Suprapubic skin (tissue), 4 donors: ENCODE measurements at regions not wholly inside any gene's neighbourhood (a gene's known extent, or its start where the extent isn't known, plus 50 kb on each side); places are given as distances from the start of the nearest gene placed in this dataset.

Source experiments
- DNase-seq, 2 donors: peaks; one replicate each; pipeline ENCODE4 v3.0.0-alpha.2; 2019; ENCODE audit warnings: low spot score in 2 of 2
- H3K27ac ChIP-seq: fragments of 200-600 bp; sonication (generic); one replicate; pipeline ENCODE4 v1.5.1; 2019
- H3K27me3 ChIP-seq: fragments of 200-600 bp; sonication (generic); one replicate; pipeline ENCODE4 v1.5.1; 2019
- H3K36me3 ChIP-seq: fragments of 200-600 bp; sonication (generic); one replicate; pipeline ENCODE4 v1.5.1; 2019
- H3K4me1 ChIP-seq: fragments of 200-600 bp; sonication (generic); one replicate; pipeline ENCODE4 v1.5.1; 2019
- H3K4me3 ChIP-seq: fragments of 200-600 bp; sonication (generic); one replicate; pipeline ENCODE4 v1.5.1; 2019; ENCODE audit warnings: mild to moderate bottlenecking
- H3K9me3 ChIP-seq: fragments of 200-600 bp; sonication (generic); one replicate; pipeline ENCODE4 v1.5.1; 2019
- CTCF ChIP-seq, 2 donors: fragments of 200-600 bp in 1 of 2; fragments of 450-650 bp in 1 of 2; sonication (generic) in 1 of 2; IDR thresholded peaks; one replicate each; pipeline ENCODE4 v1.5.1; 2016 to 2019; ENCODE audit warnings: antibody characterized with exemption in 2 of 2, mild to moderate bottlenecking in 1 of 2, moderate library complexity in 1 of 2
- EP300 ChIP-seq: sonication (generic); formaldehyde crosslinking; IDR thresholded peaks from one replicate; pipeline ENCODE4 v1.6.1; 2017; ENCODE audit warnings: antibody characterized with exemption
- POLR2A ChIP-seq, 2 donors: fragments of 450-650 bp; IDR thresholded peaks; one replicate each; pipeline ENCODE4 v1.6.1; 2017; ENCODE audit warnings: antibody characterized with exemption in 2 of 2, mild to moderate bottlenecking in 2 of 2, moderate library complexity in 2 of 2
- POLR2AphosphoS5 ChIP-seq, 3 donors: sonication (generic); formaldehyde crosslinking; IDR thresholded peaks; one replicate each; pipeline ENCODE4 v1.6.1; 2017; ENCODE audit warnings: antibody characterized with exemption in 3 of 3
- WGBS: methylation state at CpG from one replicate; pipeline ENCODE4 v1.1.5; 2018; 5-methylcytosine and 5-hydroxymethylcytosine counted together

GRCh38 chrX:39507617-39508299 lies 590.0 kb downstream of the BCOR start:
- Histone ChIP-seq H3K4me1 (no peaks in the 10 kb centered on the region), H3K27me3 (no peaks in the 10 kb centered on the region), H3K27ac (no peak overlapping the region), H3K4me3 (no peak overlapping the region), H3K9me3 (no peaks in the 10 kb centered on the region), H3K36me3 (no peaks in the 10 kb centered on the region)
- TF ChIP-seq POLR2AphosphoS5 (IDR thresholded peaks at IDR 0.05) (no peak), POLR2A (IDR thresholded peaks at IDR 0.05) (no peak), EP300 (no peak), CTCF (IDR thresholded peaks at IDR 0.05) (no peak)
- no peak for DNase-seq
- 89% methylated on average over 4 of the region's 4 CpGs for WGBS

- H3K4me3 ChIP-seq: no peak overlapping the region
- H3K4me1 ChIP-seq: no peaks in the 10 kb centered on the region
- H3K9me3 ChIP-seq: no peaks in the 10 kb centered on the region
- no peaks in the 10 kb centered on the region for H3K36me3 ChIP-seq
- 81% methylated on average over 4 of the region's 4 CpGs for WGBS
- no peaks in the 10 kb centered on the region for H3K27me3 ChIP-seq
- H3K27ac ChIP-seq: no peak overlapping the region
- no peak for TF ChIP-seq EP300
- no peak for DNase-seq
Observed at GRCh38 chrX:39508300-39508692, 589.5 kb downstream of the BCOR start.

GRCh38 chrX:39509157-39509556 lies 588.6 kb downstream of the BCOR start:
- no peaks in the 10 kb centered on the region for H3K4me1 ChIP-seq
- TF ChIP-seq POLR2A (IDR thresholded peaks at IDR 0.05) (no peak), CTCF (IDR thresholded peaks at IDR 0.05) (no peak), EP300 (no peak), POLR2AphosphoS5 (IDR thresholded peaks at IDR 0.05) (no peak)
- WGBS: 100% methylated on average over 1 of the region's 1 CpG
- no peak overlapping the region for H3K4me3 ChIP-seq
- no peak for DNase-seq
- H3K9me3 ChIP-seq: no peaks in the 10 kb centered on the region
- no peak overlapping the region for H3K27ac ChIP-seq
- H3K36me3 ChIP-seq: no peaks in the 10 kb centered on the region
- no peaks in the 10 kb centered on the region for H3K27me3 ChIP-seq

- 75% methylated on average over 5 of the region's 5 CpGs for WGBS
- Histone ChIP-seq H3K4me1 (peaks cover 5% of the 10 kb centered on the region), H3K9me3 (no peaks in the 10 kb centered on the region), H3K27me3 (no peaks in the 10 kb centered on the region), H3K4me3 (no peak overlapping the region), H3K36me3 (no peaks in the 10 kb centered on the region), H3K27ac (no peak overlapping the region)
- TF ChIP-seq POLR2A (IDR thresholded peaks at IDR 0.05) (no peak), CTCF (IDR thresholded peaks at IDR 0.05) (no peak), EP300 (no peak)
- DNase-seq: no peak
Observed at GRCh38 chrX:39513836-39514235, 583.9 kb downstream of the BCOR start.

- Histone ChIP-seq H3K9me3 (no peaks in the 10 kb centered on the region), H3K27ac (no peak overlapping the region), H3K4me3 (no peak overlapping the region), H3K36me3 (no peaks in the 10 kb centered on the region), H3K4me1 (peaks cover 9% of the 10 kb centered on the region), H3K27me3 (no peaks in the 10 kb centered on the region)
- WGBS: 72% methylated on average over 7 of the region's 7 CpGs
- no peak for TF ChIP-seq POLR2A (IDR thresholded peaks at IDR 0.05)
- no peak for TF ChIP-seq EP300
- no peak for TF ChIP-seq POLR2AphosphoS5 (IDR thresholded peaks at IDR 0.05)
- TF ChIP-seq CTCF (IDR thresholded peaks at IDR 0.05): no peak
- no peak for DNase-seq
Observed at GRCh38 chrX:39514801-39515200, 583.0 kb downstream of the BCOR start.

- Histone ChIP-seq H3K4me1 (peaks cover 9% of the 10 kb centered on the region), H3K9me3 (no peaks in the 10 kb centered on the region), H3K27ac (no peak overlapping the region), H3K36me3 (no peaks in the 10 kb centered on the region), H3K27me3 (no peaks in the 10 kb centered on the region), H3K4me3 (no peak overlapping the region)
- TF ChIP-seq POLR2AphosphoS5 (IDR thresholded peaks at IDR 0.05): no peak
- 87% methylated on average over 17 of the region's 17 CpGs for WGBS
- DNase-seq: no peak
Observed at GRCh38 chrX:39516427-39516841, 581.3 kb downstream of the BCOR start.
